Spleen (tissue), 11 donors: ENCODE measurements at regions not wholly inside any gene's neighbourhood (a gene's known extent, or its start where the extent isn't known, plus 50 kb on each side); places are given as distances from the start of the nearest gene placed in this dataset.
A peak's percentile ranks its signal among the peaks of the same experiment; 100 is the strongest.
"Not testable (repeated sequence)": the region's sequence is repeated elsewhere in the genome, so short reads cannot be mapped to it uniquely, and the experiment has no call there.

Source experiments
- DNase-seq: peaks from one replicate; pipeline ENCODE4 v3.0.0-alpha.2; 2020
- H3K27ac ChIP-seq, 8 donors: fragments of 200-600 bp; sonication (generic) in 7 of 8; 1 replicate in 4 of 8; 2 replicates in 4 of 8; pipeline versions ENCODE4 v1.5.0 to v1.8.0; 2016 to 2021; ENCODE audit warnings: inconsistent platforms in 4 of 8, mild to moderate bottlenecking in 4 of 8, moderate library complexity in 1 of 8
- H3K27me3 ChIP-seq, 7 donors: fragments of 200-600 bp; sonication (generic) in 6 of 7; replicated peaks in 1 of 7; 1 replicate in 4 of 7; 2 replicates in 3 of 7; pipeline versions ENCODE4 v1.5.0 to v1.8.0; 2016 to 2021; ENCODE audit warnings: inconsistent platforms in 3 of 7, mild to moderate bottlenecking in 1 of 7
- H3K36me3 ChIP-seq, 6 donors: fragments of 200-600 bp; sonication (generic) in 5 of 6; 1 replicate in 4 of 6; 2 replicates in 2 of 6; pipeline versions ENCODE4 v1.5.0 to v1.8.0; 2016 to 2021; ENCODE audit warnings: inconsistent platforms in 2 of 6
- H3K4me1 ChIP-seq, 6 donors: fragments of 200-600 bp; sonication (generic) in 5 of 6; 1 replicate in 3 of 6; 2 replicates in 3 of 6; pipeline versions ENCODE4 v1.5.0 to v1.8.0; 2016 to 2021; ENCODE audit warnings: inconsistent platforms in 3 of 6
- H3K4me3 ChIP-seq, 8 donors: fragments of 200-600 bp; sonication (generic) in 7 of 8; 1 replicate in 4 of 8; 2 replicates in 4 of 8; pipeline versions ENCODE4 v1.5.0 to v1.8.0; 2016 to 2021; ENCODE audit warnings: inconsistent platforms in 4 of 8, mild to moderate bottlenecking in 4 of 8, moderate library complexity in 2 of 8
- H3K9me3 ChIP-seq, 8 donors: fragments of 200-600 bp; sonication (generic) in 7 of 8; 1 replicate in 4 of 8; 2 replicates in 4 of 8; pipeline versions ENCODE4 v1.5.0 to v1.8.0; 2016 to 2021; ENCODE audit warnings: inconsistent platforms in 4 of 8
- CTCF ChIP-seq, 11 experiments: fragments of 200-600 bp in 7 of 11; fragments of 450-650 bp in 4 of 11; sonication (generic) in 4 of 11; IDR thresholded peaks in 8 of 11; conservative IDR thresholded peaks in 3 of 11; 1 replicate in 7 of 11; 2 replicates in 4 of 11; pipeline versions ENCODE4 v1.4.0 to v1.8.0; 2016 to 2021; ENCODE audit warnings: antibody characterized with exemption in 11 of 11, inconsistent platforms in 4 of 11, mild to moderate bottlenecking in 1 of 11
- POLR2A ChIP-seq, 3 donors: fragments of 450-650 bp; IDR thresholded peaks; one replicate each; pipeline ENCODE4 v1.5.1; 2017; ENCODE audit warnings: antibody characterized with exemption in 3 of 3, mild to moderate bottlenecking in 1 of 3
- POLR2AphosphoS5 ChIP-seq, 3 donors: sonication (generic); formaldehyde crosslinking; IDR thresholded peaks; one replicate each; pipeline ENCODE4 v1.5.1; 2017; ENCODE audit warnings: antibody characterized with exemption in 3 of 3
- WGBS, 5 donors: extraction: QIAGEN DNeasy Blood & Tissue Kit in 3 of 5; methylation state at CpG; one replicate each; pipeline versions ENCODE4 v1.1.5 to v1.1.7; 2013 to 2018; 5-methylcytosine and 5-hydroxymethylcytosine counted together
- intact Hi-C: fragments of 100-400 bp; cut with DNase I; formaldehyde crosslinking; loops from one replicate; pipeline ENCODE4 v1.15.0; 2023; ENCODE audit warnings: low total_unique reads
- donor health status: healthy with polysubstance abuse.
- donor health status: DM: no; HTN: no; CAD: no; lungs with moderate emphysema.
- donor health status: DM: no; HTN: no; CAD: no.
- donor health status: Bipolar disorder and iron deficiency.
- donor health status: healthy.
- donor health status: DM: no; HTN: no; CAD: no.
- donor health status: DM: yes; HTN: yes; CAD: no.

- TF ChIP-seq POLR2A (IDR thresholded peaks at IDR 0.05) (no peak), POLR2AphosphoS5 (IDR thresholded peaks at IDR 0.05) (no peak), CTCF (IDR thresholded peaks at IDR 0.05 in 8 of 11, conservative IDR thresholded peaks at IDR 0.05 in 3 of 11) (no peak)
- no peaks in the 10 kb centered on the region for H3K36me3 ChIP-seq
- H3K27ac ChIP-seq: peak overlapping the region in 4 of 8 donors; percentile 12 to 54 (median 33)
- H3K27me3 ChIP-seq: peaks cover 0 to 6% (median 0%) of the 10 kb centered on the region in 7 donors
- intact Hi-C loops: no loop called here
- H3K9me3 ChIP-seq: no peaks in the 10 kb centered on the region
- WGBS, 5 donors: 87 to 100% (median 95%) methylated on average over 1 of the region's 1 CpG
- no peak for DNase-seq
- no peak overlapping the region for H3K4me3 ChIP-seq
- peaks cover 0 to 24% (median 11%) of the 10 kb centered on the region in 6 donors for H3K4me1 ChIP-seq
Observed at GRCh38 chr2:217356142-217356541, 496.3 kb upstream of the TNP1 start.

GRCh38 chr2:217353591-217353990 is 493.7 kb upstream of the TNP1 start:
- H3K27ac ChIP-seq: no peak overlapping the region
- no peak for TF ChIP-seq CTCF (IDR thresholded peaks at IDR 0.05 in 8 of 11, conservative IDR thresholded peaks at IDR 0.05 in 3 of 11)
- TF ChIP-seq POLR2A (IDR thresholded peaks at IDR 0.05): no peak
- 45 to 58% (median 56%) methylated on average over 4 of the region's 4 CpGs for WGBS, 5 donors
- H3K36me3 ChIP-seq: no peaks in the 10 kb centered on the region
- H3K9me3 ChIP-seq: peaks cover 0 to 17% (median 11%) of the 10 kb centered on the region in 8 donors
- H3K27me3 ChIP-seq: peaks cover 0 to 12% (median 0%) of the 10 kb centered on the region in 7 donors
- no peak for DNase-seq
- H3K4me1 ChIP-seq: peaks cover 0 to 8% (median 0%) of the 10 kb centered on the region in 6 donors
- no peak overlapping the region for H3K4me3 ChIP-seq
- intact Hi-C loops: no loop called here

- H3K36me3 ChIP-seq: no peaks in the 10 kb centered on the region
- peaks cover 0 to 24% (median 11%) of the 10 kb centered on the region in 8 donors for H3K9me3 ChIP-seq
- 73 to 85% (median 78%) methylated on average over 5 of the region's 5 CpGs for WGBS, 5 donors
- peaks cover 0 to 12% (median 0%) of the 10 kb centered on the region in 7 donors for H3K27me3 ChIP-seq
- no peak overlapping the region for H3K27ac ChIP-seq
- H3K4me1 ChIP-seq: peaks cover 0 to 8% (median 0%) of the 10 kb centered on the region in 6 donors
- H3K4me3 ChIP-seq: no peak overlapping the region
- intact Hi-C loops: no loop called here
- TF ChIP-seq POLR2A (IDR thresholded peaks at IDR 0.05): no peak
- DNase-seq: no peak
Observed at GRCh38 chr2:217351378-217351777, 491.5 kb upstream of the TNP1 start.

GRCh38 chr2:217349251-217349650 is 489.4 kb upstream of the TNP1 start:
- TF ChIP-seq POLR2AphosphoS5 (IDR thresholded peaks at IDR 0.05) (no peak), POLR2A (IDR thresholded peaks at IDR 0.05) (no peak), CTCF (IDR thresholded peaks at IDR 0.05 in 8 of 11, conservative IDR thresholded peaks at IDR 0.05 in 3 of 11) (no peak)
- WGBS, 5 donors: 0 to 66% (median 0%) methylated on average over 1 of the region's 1 CpG

GRCh38 chr2:217347630-217348029 is 487.8 kb upstream of the TNP1 start:
- intact Hi-C loops, DNase-seq, H3K27ac ChIP-seq, H3K4me3 ChIP-seq, H3K4me1 ChIP-seq, H3K36me3 ChIP-seq: not testable (repeated sequence)
- H3K27me3 ChIP-seq: peaks cover 0 to 12% (median 0%) of the 10 kb centered on the region in 7 donors
- peaks cover 0 to 24% (median 11%) of the 10 kb centered on the region in 8 donors for H3K9me3 ChIP-seq
- WGBS, 5 donors: 26 to 28% (median 26%) methylated on average over 3 of the region's 3 CpGs

More at GRCh38 chr2:217349251-217349650, 489.4 kb upstream of the TNP1 start:
- intact Hi-C loops: no loop called here
- no peak overlapping the region for H3K4me3 ChIP-seq
- H3K9me3 ChIP-seq: peaks cover 0 to 24% (median 11%) of the 10 kb centered on the region in 8 donors
- H3K36me3 ChIP-seq: no peaks in the 10 kb centered on the region
- no peak for DNase-seq
- peaks cover 0 to 8% (median 0%) of the 10 kb centered on the region in 6 donors for H3K4me1 ChIP-seq
- no peak overlapping the region for H3K27ac ChIP-seq
- peaks cover 0 to 12% (median 0%) of the 10 kb centered on the region in 7 donors for H3K27me3 ChIP-seq

GRCh38 chr2:217346043-217346442 is 486.2 kb upstream of the TNP1 start:
- DNase-seq, H3K36me3 ChIP-seq, H3K27ac ChIP-seq, H3K27me3 ChIP-seq, H3K4me3 ChIP-seq, H3K4me1 ChIP-seq, intact Hi-C loops: not testable (repeated sequence)
- 78 to 94% (median 80%) methylated on average over 1 of the region's 1 CpG for WGBS, 5 donors
- H3K9me3 ChIP-seq: peaks cover 0 to 24% (median 11%) of the 10 kb centered on the region in 8 donors
